K562 (cell line): ENCODE measurements at regions not wholly inside any gene's neighbourhood (a gene's known extent, or its start where the extent isn't known, plus 50 kb on each side); places are given as distances from the start of the nearest gene placed in this dataset.

ENCODE experiments used
- BACH1 ChIP-seq: fragments of 200-800 bp; sonication (Bioruptor generic); IDR thresholded peaks from 2 replicates; pipeline ENCODE4 v1.6.1; 2016; ENCODE audit warnings: missing genetic modification characterization, missing compliant biosample characterization
- CTCF ChIP-seq, 3 experiments: IDR thresholded peaks in 2 of 3; conservative IDR thresholded peaks in 1 of 3; 2 replicates each; pipeline ENCODE4 v1.5.1; 2011 to 2012; ENCODE audit warnings: low read length in 3 of 3, mild to moderate bottlenecking in 3 of 3, control low read depth in 2 of 3, improper control_type of control experiment in 1 of 3, inconsistent platforms in 1 of 3, low read depth in 1 of 3, mixed read lengths in 1 of 3, moderate library complexity in 1 of 3; ENCODE audit not compliant: insufficient read depth in 2 of 3
- ETV6 ChIP-seq, 3 experiments: fragments of 150-350 bp in 1 of 3; sonication (generic) in 1 of 3; formaldehyde crosslinking in 1 of 3; IDR thresholded peaks; 2 replicates each; pipeline versions ENCODE4 v1.6.1 to v1.8.0; 2014 to 2022; ENCODE audit warnings: borderline replicate concordance in 2 of 3, low read depth in 2 of 3, antibody characterized with exemption in 1 of 3, low read length in 1 of 3, mild to moderate bottlenecking in 1 of 3, missing genetic modification reagents in 1 of 3
- FOS ChIP-seq: IDR thresholded peaks from 3 replicates; pipeline ENCODE4 v1.6.1; 2011; ENCODE audit not compliant: insufficient read length; ENCODE audit errors: extremely low read depth
- MAFK ChIP-seq: IDR thresholded peaks from 2 replicates; pipeline ENCODE4 v1.6.1; 2011; ENCODE audit warnings: low read length, improper control_type of control experiment
- MYBL2 ChIP-seq, 2 experiments: fragments of 450-650 bp in 1 of 2; sonication (generic) in 1 of 2; formaldehyde crosslinking in 1 of 2; IDR thresholded peaks; 2 replicates each; pipeline versions ENCODE4 v1.6.1 to v1.8.1; 2017 to 2022; ENCODE audit warnings: borderline replicate concordance in 1 of 2, inconsistent platforms in 1 of 2, low read depth in 1 of 2, mild to moderate bottlenecking in 1 of 2, missing genetic modification reagents in 1 of 2, moderate library complexity in 1 of 2
- POLR2A ChIP-seq: fragments of 450-650 bp; conservative IDR thresholded peaks from 2 replicates; pipeline ENCODE4 v1.6.1; 2016
- SIX5 ChIP-seq, 2 experiments: IDR thresholded peaks; 2 replicates each; pipeline ENCODE4 v1.6.1; 2011; ENCODE audit warnings: low read length in 2 of 2, borderline replicate concordance in 1 of 2, low read depth in 1 of 2, mild to moderate bottlenecking in 1 of 2, moderate library complexity in 1 of 2; ENCODE audit not compliant: insufficient read depth in 1 of 2
- STAT5A ChIP-seq: IDR thresholded peaks from 2 replicates; pipeline ENCODE4 v1.6.1; 2012; ENCODE audit warnings: low read length, inconsistent platforms, borderline replicate concordance
- TCF7 ChIP-seq: sonication (generic); IDR thresholded peaks from 2 replicates; pipeline ENCODE4 v1.6.1; 2016; ENCODE audit warnings: antibody characterized with exemption, borderline replicate concordance
- TSC22D4 ChIP-seq: fragments of 450-650 bp; IDR thresholded peaks from 2 replicates; pipeline ENCODE4 v1.6.1; 2016; ENCODE audit warnings: missing genetic modification characterization, missing biosample characterization, control low read depth
- USF1 ChIP-seq: sonication (generic); formaldehyde crosslinking; IDR thresholded peaks from 2 replicates; pipeline ENCODE4 v1.9.0; 2022; ENCODE audit warnings: mild to moderate bottlenecking, missing genetic modification reagents
- ZNF75A ChIP-seq: fragments of 450-650 bp; formaldehyde crosslinking; IDR thresholded peaks from 2 replicates; pipeline ENCODE4 v1.4.0; 2020; ENCODE audit warnings: mild to moderate bottlenecking

GRCh38 chr3:32045091-32045915 lies 61.1 kb upstream of the GPD1L start:
- no peak for TF ChIP-seq USF1
- TF ChIP-seq FOS = no peak
- TF ChIP-seq STAT5A = no peak
- TF ChIP-seq TSC22D4 (tag) = no peak
- no peak for TF ChIP-seq MYBL2 (IDR thresholded peaks at IDR 0.05; ENCODE audit: low read depth)
- no peak for TF ChIP-seq MYBL2 (CRISPR knock-in tag; IDR thresholded peaks at IDR 0.05; ENCODE audit: borderline replicate concordance)
- TF ChIP-seq BACH1 (tag) = no peak
- no peak for TF ChIP-seq MAFK
- TF ChIP-seq ETV6 (IDR thresholded peaks at IDR 0.05; ENCODE audit: borderline replicate concordance in 1 of 2, low read depth in 2 of 2, low read length in 1 of 2) = no peak
- no peak for TF ChIP-seq ETV6 (CRISPR knock-in tag; IDR thresholded peaks at IDR 0.05; ENCODE audit: borderline replicate concordance)
- TF ChIP-seq TCF7 = no peak
- no peak for TF ChIP-seq SIX5 (IDR thresholded peaks at IDR 0.05; ENCODE audit: borderline replicate concordance in 1 of 2, insufficient read depth in 1 of 2, low read depth in 1 of 2, low read length in 2 of 2)
- TF ChIP-seq ZNF75A = no peak
- TF ChIP-seq CTCF (IDR thresholded peaks at IDR 0.05 in 2 of 3, conservative IDR thresholded peaks at IDR 0.05 in 1 of 3; ENCODE audit: insufficient read depth in 2 of 3, low read depth in 1 of 3, low read length in 3 of 3) = no peak
- TF ChIP-seq POLR2A = no peak
